ENCODE measurements at regions not wholly inside any gene's neighbourhood (a gene's known extent, or its start where the extent isn't known, plus 50 kb on each side); places are given as distances from the start of the nearest gene placed in this dataset.

DNA sequence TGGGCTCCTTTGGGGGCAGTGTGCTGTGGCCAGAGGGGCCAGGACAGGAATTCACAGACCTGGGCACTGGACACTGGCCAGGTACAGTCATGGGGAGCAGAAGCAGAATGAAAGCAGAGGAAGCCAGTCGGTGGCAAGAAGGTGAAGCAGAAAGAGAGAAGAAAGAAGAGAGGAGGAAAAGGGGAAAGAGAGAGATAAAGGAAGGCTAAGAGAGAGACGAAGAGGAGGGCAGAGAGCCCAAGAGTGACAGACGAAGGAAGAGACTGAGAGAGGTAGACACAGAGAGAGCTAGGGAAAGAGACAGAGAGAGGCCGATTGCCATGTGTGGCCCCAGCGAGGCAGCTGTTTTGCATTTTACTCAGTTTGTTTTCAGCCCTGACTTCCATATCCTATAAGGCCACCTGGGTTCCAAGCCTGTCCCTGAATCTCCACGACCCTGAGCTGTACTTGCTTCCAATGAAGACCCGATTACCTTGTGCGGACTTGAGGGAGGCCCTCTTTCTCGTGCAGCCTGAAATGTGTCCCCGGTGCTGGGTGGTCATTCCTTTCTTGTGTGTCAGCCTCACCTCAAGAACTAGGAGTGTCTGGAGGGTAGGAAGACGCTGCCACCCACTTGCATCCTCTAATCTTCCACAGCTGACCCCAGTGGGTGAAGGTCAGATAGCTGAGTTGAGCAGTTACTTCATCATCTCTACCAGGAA, 73.9 kb downstream of the LSM3 start:
- no peak for DNase-seq
- H3K4me1 ChIP-seq, result peaks cover 3 to 48% (median 11%) of the 10 kb centered on the region in 3 donors
- no peaks in the 10 kb centered on the region for H3K27me3 ChIP-seq
- no peaks in the 10 kb centered on the region for H3K9me3 ChIP-seq
- TF ChIP-seq, protein P1, sequence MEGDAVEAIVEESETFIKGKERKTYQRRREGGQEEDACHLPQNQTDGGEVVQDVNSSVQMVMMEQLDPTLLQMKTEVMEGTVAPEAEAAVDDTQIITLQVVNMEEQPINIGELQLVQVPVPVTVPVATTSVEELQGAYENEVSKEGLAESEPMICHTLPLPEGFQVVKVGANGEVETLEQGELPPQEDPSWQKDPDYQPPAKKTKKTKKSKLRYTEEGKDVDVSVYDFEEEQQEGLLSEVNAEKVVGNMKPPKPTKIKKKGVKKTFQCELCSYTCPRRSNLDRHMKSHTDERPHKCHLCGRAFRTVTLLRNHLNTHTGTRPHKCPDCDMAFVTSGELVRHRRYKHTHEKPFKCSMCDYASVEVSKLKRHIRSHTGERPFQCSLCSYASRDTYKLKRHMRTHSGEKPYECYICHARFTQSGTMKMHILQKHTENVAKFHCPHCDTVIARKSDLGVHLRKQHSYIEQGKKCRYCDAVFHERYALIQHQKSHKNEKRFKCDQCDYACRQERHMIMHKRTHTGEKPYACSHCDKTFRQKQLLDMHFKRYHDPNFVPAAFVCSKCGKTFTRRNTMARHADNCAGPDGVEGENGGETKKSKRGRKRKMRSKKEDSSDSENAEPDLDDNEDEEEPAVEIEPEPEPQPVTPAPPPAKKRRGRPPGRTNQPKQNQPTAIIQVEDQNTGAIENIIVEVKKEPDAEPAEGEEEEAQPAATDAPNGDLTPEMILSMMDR (IDR thresholded peaks at IDR 0.05), result no peak
- no peak for TF ChIP-seq POLR2A (IDR thresholded peaks at IDR 0.05)
- WGBS, 2 donors, result 81 to 86% methylated on average over 10 to 11 of the region's 11 CpGs
- H3K27ac ChIP-seq, result peak overlapping the region in 2 of 4 donors; percentile 21 to 50
- no peaks in the 10 kb centered on the region for H3K36me3 ChIP-seq
- intact Hi-C loops (cut with DNase I), result loop anchor here (10.0 kb wide), 1 partner anchor 48 kb away; no protein-coding TSS in a partner anchor
- H3K4me3 ChIP-seq, result no peak overlapping the region

DNA sequence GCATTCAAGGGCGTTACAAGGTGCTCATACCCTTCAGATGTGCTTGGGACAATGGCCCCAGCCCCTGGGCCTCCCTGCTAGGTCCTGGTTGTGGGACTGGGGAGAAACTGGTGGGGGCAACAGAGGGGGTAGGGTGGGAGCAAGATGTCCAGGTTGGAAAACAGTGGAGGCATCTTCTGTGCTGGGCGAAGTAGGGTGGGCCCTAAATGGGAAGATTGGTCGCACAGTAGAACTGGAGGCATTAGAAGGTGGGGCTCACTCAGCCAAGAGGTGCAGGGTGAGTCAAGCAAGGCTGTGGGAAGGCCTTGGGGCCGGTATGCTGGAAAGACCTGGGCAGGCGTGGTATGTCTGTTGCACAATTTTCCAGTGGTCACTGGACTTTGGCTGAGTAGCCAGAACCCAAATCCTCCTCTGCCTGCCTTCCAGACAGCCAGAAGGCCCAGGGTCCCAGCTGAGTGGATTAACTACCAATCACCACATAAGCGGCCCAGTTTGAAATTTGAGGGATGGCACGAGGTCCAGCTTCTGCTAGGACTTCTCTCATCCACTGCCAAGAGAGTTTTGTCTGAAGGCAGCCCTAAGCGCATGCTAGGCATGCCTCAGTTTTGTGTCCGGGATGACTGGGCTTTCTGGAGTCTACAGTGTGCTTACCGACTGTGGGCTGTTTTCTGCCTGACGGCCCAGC, 74.5 kb downstream of the LSM3 start:
- no peaks in the 10 kb centered on the region for H3K9me3 ChIP-seq
- H3K36me3 ChIP-seq, result no peaks in the 10 kb centered on the region
- H3K4me3 ChIP-seq, result no peak overlapping the region
- H3K27me3 ChIP-seq, result no peaks in the 10 kb centered on the region
- peak overlapping the region in 2 of 4 donors; percentile 21 to 50 for H3K27ac ChIP-seq
- 78 to 81% methylated on average over 6 to 11 of the region's 11 CpGs for WGBS, 2 donors
- intact Hi-C loops (cut with DNase I), result loop anchor here (10.0 kb wide), 1 partner anchor 48 kb away; no protein-coding TSS in a partner anchor
- DNase-seq, result no peak
- peaks cover 3 to 48% (median 11%) of the 10 kb centered on the region in 3 donors for H3K4me1 ChIP-seq
- TF ChIP-seq POLR2A (IDR thresholded peaks at IDR 0.05), result no peak
- TF ChIP-seq, protein P1 (IDR thresholded peaks at IDR 0.05), result no peak

DNA sequence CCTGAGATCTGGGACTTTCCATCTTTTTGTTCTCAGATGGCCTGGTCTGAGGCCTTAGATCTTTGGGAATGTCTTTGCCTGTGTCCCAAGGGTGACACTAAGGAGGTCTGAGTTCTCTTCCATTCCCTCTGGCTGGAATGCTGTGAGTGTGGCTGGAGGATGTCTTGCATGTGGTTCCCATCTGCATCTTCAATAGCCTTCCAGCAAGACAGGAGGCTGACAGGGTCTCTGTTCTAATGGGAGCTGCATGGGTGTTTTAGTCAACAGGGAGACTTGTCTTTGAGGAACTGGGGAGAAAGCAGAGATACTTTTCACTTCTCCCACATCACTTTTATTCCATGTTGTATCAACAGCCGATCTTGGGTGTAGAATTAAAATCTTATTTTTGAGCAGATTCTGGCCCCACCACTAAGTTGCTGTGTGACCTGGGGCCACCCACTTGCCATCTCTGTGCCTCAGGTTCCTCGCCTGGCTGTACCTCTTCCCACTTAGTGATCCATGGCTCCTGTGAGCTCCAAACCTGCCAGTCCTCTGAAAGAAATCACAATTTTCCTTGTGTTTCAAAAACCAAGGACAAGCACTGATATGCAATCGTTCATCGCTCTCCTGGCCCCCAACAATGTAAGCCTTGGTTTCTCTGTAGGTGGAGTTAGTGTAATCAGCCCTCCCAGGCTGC, 75.2 kb downstream of the LSM3 start:
- no peaks in the 10 kb centered on the region for H3K9me3 ChIP-seq
- H3K4me1 ChIP-seq, result peaks cover 3 to 41% (median 11%) of the 10 kb centered on the region in 3 donors
- peak overlapping the region in 1 of 4 donors; percentile 50 for H3K27ac ChIP-seq
- no peak for DNase-seq
- WGBS, 2 donors, result 87 to 97% methylated on average over 4 of the region's 4 CpGs
- H3K36me3 ChIP-seq, result no peaks in the 10 kb centered on the region
- no peak overlapping the region for H3K4me3 ChIP-seq
- intact Hi-C loops (cut with DNase I), result loop anchor here (10.0 kb wide), 1 partner anchor 49 kb away; no protein-coding TSS in a partner anchor
- no peaks in the 10 kb centered on the region for H3K27me3 ChIP-seq
- TF ChIP-seq, protein P1 (IDR thresholded peaks at IDR 0.05), result no peak
- no peak for TF ChIP-seq POLR2A (IDR thresholded peaks at IDR 0.05)

DNA sequence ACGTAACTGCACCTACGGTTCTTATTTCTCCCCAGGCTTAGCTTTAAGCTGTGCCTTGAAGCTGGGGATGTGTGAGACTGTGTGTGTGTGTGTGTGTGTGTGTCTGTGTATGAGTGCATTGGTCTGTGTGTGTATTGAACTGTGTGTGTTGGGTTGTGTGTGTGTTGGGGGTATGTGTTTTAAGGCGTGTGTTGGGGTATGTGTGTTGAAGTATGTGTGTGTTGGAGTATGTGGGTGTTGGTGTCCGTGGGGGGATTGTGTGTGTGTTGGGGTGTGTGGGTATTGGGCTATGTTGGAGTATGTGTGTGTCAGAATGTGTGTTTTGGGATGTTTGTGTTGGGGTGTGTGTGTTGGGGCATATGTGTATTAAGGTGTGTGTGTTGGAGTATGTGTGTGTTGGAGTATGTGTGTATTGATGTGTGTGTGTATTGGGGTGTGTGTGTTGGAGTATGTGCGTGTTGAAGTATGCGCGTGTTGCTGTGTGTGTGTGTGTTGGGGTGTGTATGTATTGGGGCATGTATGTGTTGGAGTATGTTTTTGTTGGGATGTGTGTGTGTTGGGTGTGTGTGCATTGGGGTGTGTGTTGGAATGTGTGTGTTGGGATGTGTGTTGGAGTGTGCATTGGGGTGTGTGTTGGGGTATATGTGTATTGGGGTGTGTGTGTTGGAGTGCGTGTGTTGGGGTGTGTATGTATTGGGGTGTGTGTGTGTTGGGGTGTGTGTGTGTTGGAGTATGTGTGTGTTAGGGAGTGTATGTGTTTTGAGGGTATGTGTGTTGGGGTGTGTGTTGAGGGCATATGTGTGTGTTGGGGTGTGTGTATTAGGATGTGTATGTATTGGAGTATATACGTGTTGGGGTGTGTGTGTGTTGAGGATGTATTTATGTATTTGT, 76.4 kb downstream of the LSM3 start:
- WGBS, 2 donors, result 92% methylated on average over 7 to 9 of the region's 9 CpGs
- DNase-seq, result no peak
- intact Hi-C loops (cut with DNase I), result loop anchor here (10.0 kb wide), 1 partner anchor 50 kb away; no protein-coding TSS in a partner anchor

More for the DNA sequence above, 76.4 kb downstream of the LSM3 start:
- Histone ChIP-seq H3K9me3 (no peaks in the 10 kb centered on the region), H3K27me3 (no peaks in the 10 kb centered on the region), H3K36me3 (no peaks in the 10 kb centered on the region), H3K27ac (no peak overlapping the region), H3K4me3 (no peak overlapping the region), H3K4me1 (peaks cover 3 to 40% (median 11%) of the 10 kb centered on the region in 3 donors)
- TF ChIP-seq, protein P1 (IDR thresholded peaks at IDR 0.05), result no peak
- TF ChIP-seq POLR2A (IDR thresholded peaks at IDR 0.05), result no peak
